ENCODE measurements at regions not wholly inside any gene's neighbourhood (a gene's known extent, or its start where the extent isn't known, plus 50 kb on each side); places are given as distances from the start of the nearest gene placed in this dataset.
"Not testable (repeated sequence)": the region's sequence is repeated elsewhere in the genome, so short reads cannot be mapped to it uniquely, and the experiment has no call there.

DNA sequence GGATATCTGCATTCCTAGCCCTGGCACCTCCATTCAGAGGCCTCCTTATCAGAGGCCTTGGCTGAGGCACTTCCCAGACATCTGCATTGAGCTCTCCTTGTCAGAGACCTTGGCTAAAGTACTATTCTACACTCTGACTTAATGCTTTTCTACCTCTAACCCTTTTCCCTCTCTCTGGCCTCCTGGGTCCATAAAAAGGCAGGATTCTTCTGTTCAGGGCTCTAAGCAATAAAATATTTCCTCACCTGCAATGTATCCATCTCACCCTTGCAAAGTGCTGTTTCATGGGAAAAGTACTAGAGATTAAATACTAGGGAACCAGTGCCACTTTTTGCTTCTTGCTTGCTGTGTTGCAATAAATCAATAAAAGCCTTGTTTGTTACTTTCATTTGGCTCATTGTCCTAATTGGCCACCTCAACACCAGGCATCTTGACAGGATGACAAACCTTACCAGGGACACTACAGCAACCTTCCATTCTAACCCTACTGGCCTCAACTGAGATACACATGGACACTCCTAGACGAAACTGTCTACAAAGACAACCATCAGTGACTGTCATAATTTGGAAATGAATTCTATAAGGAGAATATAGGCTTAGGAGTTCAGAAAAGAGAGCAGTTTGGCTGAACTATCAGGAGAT lies 106.5 kb upstream of the SETMAR start:
- no peak for DNase-seq
- TF ChIP-seq POLR2A (IDR thresholded peaks at IDR 0.05), result no peak
- TF ChIP-seq, protein P1, sequence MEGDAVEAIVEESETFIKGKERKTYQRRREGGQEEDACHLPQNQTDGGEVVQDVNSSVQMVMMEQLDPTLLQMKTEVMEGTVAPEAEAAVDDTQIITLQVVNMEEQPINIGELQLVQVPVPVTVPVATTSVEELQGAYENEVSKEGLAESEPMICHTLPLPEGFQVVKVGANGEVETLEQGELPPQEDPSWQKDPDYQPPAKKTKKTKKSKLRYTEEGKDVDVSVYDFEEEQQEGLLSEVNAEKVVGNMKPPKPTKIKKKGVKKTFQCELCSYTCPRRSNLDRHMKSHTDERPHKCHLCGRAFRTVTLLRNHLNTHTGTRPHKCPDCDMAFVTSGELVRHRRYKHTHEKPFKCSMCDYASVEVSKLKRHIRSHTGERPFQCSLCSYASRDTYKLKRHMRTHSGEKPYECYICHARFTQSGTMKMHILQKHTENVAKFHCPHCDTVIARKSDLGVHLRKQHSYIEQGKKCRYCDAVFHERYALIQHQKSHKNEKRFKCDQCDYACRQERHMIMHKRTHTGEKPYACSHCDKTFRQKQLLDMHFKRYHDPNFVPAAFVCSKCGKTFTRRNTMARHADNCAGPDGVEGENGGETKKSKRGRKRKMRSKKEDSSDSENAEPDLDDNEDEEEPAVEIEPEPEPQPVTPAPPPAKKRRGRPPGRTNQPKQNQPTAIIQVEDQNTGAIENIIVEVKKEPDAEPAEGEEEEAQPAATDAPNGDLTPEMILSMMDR (IDR thresholded peaks at IDR 0.05), result no peak
- WGBS, 4 donors, result 78 to 89% (median 85%) methylated on average over 1 of the region's 1 CpG
- H3K4me3 ChIP-seq, result no peak overlapping the region
- intact Hi-C loops (cut with DNase I), result no loop called here
- H3K9me3 ChIP-seq (replicated peaks in 1 of 3), result peaks cover 0 to 3% (median 0%) of the 10 kb centered on the region in 3 donors
- H3K27ac ChIP-seq, result no peak overlapping the region
- no peaks in the 10 kb centered on the region for H3K36me3 ChIP-seq (replicated peaks in 1 of 2)
- no peaks in the 10 kb centered on the region for H3K27me3 ChIP-seq
- H3K4me1 ChIP-seq (replicated peaks in 1 of 2), result no peaks in the 10 kb centered on the region

DNA sequence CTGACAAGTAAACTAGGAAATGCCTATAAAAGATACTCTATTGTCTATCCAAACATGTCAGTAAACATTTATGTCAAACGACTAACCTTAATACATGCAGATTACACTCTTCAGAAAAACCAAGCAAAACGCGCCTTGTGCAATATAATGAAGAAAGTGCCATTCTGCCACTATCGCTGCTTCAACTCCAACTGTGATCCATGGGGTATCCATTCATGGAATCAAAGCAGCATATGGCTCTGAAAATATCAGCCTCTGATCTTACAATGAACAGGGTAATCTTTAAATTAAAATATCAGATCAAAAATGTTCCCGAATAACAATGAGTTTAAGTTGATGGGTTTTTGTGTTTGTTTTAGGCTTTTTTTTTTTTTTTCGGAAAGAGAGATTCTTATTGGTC lies 105.5 kb upstream of the SETMAR start:
- peaks cover 0 to under 1% (median 0%) of the 10 kb centered on the region in 3 donors for H3K9me3 ChIP-seq (replicated peaks in 1 of 3)
- no peak for DNase-seq

GRCh38 chr3:4198491-4198890 lies 104.7 kb upstream of the SETMAR start:
- 81 to 95% (median 91%) methylated on average over 3 of the region's 3 CpGs for WGBS, 4 donors

More for the DNA sequence above, 105.5 kb upstream of the SETMAR start:
- TF ChIP-seq, protein P1 (IDR thresholded peaks at IDR 0.05), result no peak
- no peak for TF ChIP-seq POLR2A (IDR thresholded peaks at IDR 0.05)
- H3K27me3 ChIP-seq, result no peaks in the 10 kb centered on the region
- intact Hi-C loops (cut with DNase I), result no loop called here
- 87 to 95% (median 93%) methylated on average over 6 of the region's 6 CpGs for WGBS, 4 donors
- H3K4me3 ChIP-seq, result no peak overlapping the region
- no peaks in the 10 kb centered on the region for H3K36me3 ChIP-seq (replicated peaks in 1 of 2)
- H3K4me1 ChIP-seq (replicated peaks in 1 of 2), result no peaks in the 10 kb centered on the region
- H3K27ac ChIP-seq, result no peak overlapping the region

DNA sequence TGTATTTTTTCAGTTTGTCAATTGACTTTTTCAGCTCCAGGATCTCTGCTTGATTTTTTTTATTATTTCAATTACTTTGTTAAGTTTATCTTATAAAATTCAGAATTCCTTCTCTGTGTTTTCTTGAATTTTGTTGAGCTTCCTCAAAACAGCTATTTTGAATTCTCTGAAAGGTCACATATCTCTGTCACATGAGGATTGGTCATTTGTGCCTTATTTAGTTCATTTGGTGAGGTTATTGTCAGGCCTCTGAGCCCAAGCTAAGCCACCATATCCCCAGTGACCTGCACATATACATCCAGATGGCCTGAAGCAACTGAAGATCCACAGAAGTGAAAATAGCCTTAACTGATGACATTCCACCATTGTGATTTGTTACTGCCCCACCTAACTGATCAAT lies 98.4 kb upstream of the SETMAR start:
- H3K27me3 ChIP-seq, result not testable (repeated sequence)

More at GRCh38 chr3:4198491-4198890, 104.7 kb upstream of the SETMAR start:
- Histone ChIP-seq H3K27ac (no peak overlapping the region), H3K9me3 (replicated peaks in 1 of 3) (no peaks in the 10 kb centered on the region), H3K4me3 (no peak overlapping the region), H3K36me3 (replicated peaks in 1 of 2) (no peaks in the 10 kb centered on the region), H3K4me1 (replicated peaks in 1 of 2) (no peaks in the 10 kb centered on the region), H3K27me3 (no peaks in the 10 kb centered on the region)
- intact Hi-C loops (cut with DNase I), result no loop called here
- TF ChIP-seq POLR2A (IDR thresholded peaks at IDR 0.05), result no peak
- TF ChIP-seq, protein P1 (IDR thresholded peaks at IDR 0.05), result no peak
- no peak for DNase-seq

DNA sequence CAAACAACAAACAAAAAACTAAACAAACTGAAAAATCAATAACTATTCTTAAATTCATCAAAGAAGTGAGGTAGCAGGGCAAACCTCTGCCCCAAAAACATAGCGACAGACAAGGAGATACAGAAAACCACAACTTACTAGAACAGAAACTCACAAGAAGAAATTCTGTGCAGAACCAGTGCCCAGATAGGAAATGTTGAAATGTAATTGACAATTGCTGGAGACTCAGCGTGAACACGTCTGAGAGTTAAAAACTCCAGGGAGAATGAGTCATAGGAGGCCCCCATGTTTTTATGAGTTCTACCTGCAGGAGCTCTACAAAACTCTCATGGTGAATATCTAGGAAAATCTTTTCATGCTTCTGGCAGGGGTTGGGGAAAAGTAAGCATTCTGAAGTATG lies 95.5 kb upstream of the SETMAR start:
- TF ChIP-seq POLR2A (IDR thresholded peaks at IDR 0.05), result no peak
- TF ChIP-seq, protein P1 (IDR thresholded peaks at IDR 0.05), result no peak
- H3K4me1 ChIP-seq (replicated peaks in 1 of 2), result no peaks in the 10 kb centered on the region
- H3K36me3 ChIP-seq (replicated peaks in 1 of 2), result no peaks in the 10 kb centered on the region
- H3K27me3 ChIP-seq, result no peaks in the 10 kb centered on the region
- no peak for DNase-seq
- no peaks in the 10 kb centered on the region for H3K9me3 ChIP-seq (replicated peaks in 1 of 3)
- intact Hi-C loops (cut with DNase I), result no loop called here
- H3K4me3 ChIP-seq, result no peak overlapping the region
- H3K27ac ChIP-seq, result no peak overlapping the region
- 39 to 43% (median 39%) methylated on average over 3 of the region's 3 CpGs for WGBS, 4 donors

More for the DNA sequence above, 98.4 kb upstream of the SETMAR start:
- H3K36me3 ChIP-seq (replicated peaks in 1 of 2); intact Hi-C loops (cut with DNase I); H3K4me1 ChIP-seq (replicated peaks in 1 of 2); H3K9me3 ChIP-seq (replicated peaks in 1 of 3); H3K27ac ChIP-seq; DNase-seq; H3K4me3 ChIP-seq: not testable (repeated sequence)
